ENCODE measurements at regions not wholly inside any gene's neighbourhood (a gene's known extent, or its start where the extent isn't known, plus 50 kb on each side); places are given as distances from the start of the nearest gene placed in this dataset.
"Not testable (repeated sequence)": the region's sequence is repeated elsewhere in the genome, so short reads cannot be mapped to it uniquely, and the experiment has no call there.

DNA sequence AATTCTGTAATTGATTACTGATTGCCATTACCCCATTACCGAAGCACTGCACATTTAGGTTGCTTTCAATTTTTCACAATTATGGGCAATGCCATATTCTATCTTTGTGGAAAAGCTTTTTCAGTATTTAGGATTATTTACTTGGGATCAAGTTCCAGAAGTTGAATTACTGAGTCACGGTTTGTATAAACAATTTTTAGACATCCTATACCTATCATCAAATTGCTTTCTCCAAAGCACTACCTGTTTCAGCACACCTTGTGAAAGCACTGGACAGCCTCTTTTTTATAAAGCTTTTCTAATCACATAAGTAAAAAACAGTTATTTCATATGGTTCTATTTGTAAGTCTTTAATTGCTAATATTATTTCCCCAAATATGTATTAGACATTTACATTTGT lies 221.5 kb upstream of the CAND1 start:
- DNase-seq: no peak

DNA sequence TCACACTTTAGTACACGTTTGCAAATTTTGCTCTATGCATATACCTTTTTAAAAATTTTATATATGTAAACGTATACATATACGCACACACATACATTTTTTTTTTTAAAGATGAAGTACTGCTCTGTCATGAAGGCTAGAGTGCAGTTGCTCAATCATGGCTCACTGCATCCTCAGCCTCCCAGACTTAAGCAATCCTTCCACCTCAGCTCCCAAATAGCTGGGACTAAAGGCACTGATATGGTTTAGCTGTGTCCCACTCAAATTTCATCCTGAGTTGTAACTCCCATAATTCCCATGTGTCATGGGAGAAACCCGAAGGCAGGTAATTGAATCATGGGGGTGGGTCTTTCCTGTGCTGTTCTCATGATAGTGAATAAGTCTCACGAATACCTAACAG lies 220.8 kb upstream of the CAND1 start:
- DNase-seq: no peak

DNA sequence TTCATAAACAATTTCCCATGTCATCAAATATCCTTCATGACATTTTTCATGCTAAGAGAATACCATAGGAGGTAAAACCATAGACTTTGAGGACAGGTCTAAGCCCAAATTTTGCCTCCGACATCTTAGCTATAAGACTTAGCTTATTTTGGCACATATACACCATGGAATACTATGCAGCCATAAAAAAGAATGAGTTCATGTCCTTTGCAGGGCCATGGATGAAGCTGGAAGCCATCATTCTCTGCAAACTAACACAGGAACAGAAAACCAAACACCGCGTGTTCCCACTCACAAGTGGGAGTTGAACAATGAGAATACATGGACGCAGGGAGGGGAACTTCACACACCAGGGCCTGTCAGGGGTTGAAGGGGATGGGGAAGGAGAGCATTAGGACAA lies 220.0 kb upstream of the CAND1 start:
- DNase-seq: not testable (repeated sequence)

DNA sequence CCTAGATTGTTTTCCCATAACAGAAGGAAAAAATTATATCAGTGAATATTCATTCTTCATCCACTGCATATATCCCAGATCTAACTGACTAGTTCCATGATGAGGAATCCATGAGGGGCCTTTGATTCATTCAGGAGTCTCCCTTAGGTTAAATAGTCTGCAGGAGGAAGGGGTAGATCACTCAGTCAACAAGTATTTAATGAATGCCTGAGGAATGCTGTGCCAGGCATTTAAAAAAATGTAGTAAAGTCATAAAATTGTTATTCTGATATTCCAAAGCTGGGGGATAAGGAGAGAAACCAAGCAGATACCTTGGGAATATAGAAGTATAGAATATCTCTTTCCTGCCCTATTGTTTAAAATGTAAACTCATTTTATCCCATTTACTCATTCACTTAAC lies 216.2 kb upstream of the CAND1 start:
- DNase-seq: no peak

DNA sequence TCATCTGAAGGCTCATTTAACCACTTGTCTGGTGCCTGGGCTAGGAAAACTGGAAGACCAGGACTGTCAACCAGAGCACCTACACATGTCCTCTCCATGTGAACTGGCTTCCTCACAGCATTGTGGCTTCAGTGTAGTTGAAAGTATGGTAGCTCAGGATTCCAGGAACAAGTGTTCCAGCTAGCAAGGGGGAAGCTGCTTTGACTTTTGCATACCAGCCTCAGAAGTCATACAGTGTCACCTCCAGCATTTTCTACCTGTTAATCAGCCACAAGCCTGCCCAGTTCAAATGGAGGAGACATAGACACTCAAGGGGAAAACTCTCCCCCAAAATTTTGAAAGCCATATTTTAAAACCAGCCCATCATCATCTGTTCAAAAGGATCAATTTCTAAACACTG lies 212.8 kb upstream of the CAND1 start:
- DNase-seq: no peak

DNA sequence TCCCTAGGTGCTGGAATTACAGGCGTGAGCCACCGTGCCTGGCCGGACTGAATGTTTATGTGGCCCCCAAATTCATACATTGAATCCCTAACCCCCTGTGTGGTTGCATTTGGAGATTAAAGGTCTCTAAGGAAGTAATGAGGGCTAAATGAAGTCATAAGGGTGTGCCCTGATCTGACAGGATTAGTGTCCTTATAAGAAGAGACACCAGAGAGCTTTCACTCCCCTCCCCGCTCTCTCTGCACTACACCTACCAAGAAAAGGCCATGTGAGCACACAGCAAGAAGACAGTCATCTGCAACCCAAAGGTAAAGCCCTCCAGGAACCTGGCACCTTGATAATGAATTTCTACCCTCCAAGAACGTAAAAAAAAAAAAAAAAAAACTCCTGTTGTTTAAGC lies 212.1 kb upstream of the CAND1 start:
- no peak for DNase-seq

DNA sequence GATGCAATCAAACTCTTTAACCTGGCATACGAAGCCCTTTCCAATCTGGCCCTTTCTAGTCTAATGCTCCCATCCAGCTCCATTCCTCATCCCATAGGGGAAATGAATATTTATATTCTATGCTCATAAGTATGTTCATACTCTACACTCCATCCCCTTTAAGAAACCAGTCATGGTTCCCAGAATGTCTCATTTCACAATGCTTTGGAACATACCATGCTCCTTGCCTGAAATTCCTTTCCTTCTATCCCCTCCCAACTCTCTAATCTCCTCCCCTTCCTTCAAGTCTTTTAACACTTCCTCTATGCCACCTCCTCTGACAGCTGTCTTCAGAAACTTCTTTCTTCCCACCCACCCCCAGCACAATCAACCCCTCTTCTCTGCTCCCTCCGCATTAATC lies 207.0 kb upstream of the CAND1 start:
- DNase-seq: no peak

DNA sequence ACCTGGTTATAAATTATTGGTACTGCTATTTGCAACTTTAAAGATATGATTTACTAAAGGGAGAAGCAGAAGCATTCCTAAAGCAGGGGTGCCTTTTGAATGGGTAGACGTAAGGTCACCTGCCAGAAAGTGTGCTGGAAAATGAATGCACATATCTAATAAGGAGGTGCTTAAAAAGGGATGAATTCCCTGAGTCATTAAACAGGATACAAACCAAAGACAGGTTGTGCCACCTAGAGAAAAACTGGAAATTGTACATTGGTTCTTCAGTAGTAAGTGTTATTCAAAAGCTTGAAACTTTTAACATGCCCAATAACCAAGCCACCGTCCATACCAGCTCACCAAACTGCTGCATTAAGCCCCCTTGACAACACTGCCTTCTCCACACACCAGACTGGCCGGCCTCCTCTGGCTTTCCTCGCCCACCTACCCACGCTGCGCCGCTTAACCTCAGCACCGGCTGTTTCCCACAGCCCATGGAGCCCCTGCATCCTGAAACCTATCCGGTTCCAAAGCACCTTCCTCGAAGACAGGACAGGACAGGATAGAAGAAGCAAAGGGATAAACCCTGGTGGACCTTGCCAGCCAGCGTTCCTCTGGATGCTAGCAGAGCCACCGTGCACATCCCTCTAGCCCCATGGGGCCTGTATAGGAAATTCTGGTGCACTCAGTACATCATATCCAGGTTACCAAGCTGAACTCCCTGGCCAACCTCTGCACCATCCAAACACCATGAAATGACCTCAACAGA lies 201.5 kb upstream of the CAND1 start:
- no peak for DNase-seq

DNA sequence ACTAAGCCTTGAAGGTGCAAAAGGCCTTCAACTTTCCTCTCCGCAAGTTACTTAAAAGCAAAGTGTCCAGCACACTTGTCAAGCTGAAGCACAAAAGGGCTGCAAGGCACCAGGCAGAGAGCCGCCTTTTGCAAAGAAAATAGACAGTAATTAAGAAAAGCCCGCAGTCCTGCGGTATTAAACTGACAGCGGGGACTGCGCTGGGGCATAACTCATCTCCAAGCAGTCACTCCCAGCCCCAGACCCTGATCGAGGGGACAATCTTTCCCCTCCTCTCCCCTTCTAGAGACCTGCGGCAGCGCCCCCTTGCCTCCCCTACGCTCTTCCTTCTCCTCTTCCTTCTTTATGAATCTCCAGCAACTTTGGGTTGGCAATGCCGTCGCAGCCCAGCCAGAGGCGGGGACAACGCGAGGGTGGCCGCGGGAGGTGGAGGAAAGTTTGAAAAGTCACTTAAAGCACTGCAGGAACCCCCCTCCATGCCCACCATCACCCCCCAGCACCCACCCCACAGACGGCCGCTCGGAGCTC lies 200.9 kb upstream of the CAND1 start:
- no peak for DNase-seq

DNA sequence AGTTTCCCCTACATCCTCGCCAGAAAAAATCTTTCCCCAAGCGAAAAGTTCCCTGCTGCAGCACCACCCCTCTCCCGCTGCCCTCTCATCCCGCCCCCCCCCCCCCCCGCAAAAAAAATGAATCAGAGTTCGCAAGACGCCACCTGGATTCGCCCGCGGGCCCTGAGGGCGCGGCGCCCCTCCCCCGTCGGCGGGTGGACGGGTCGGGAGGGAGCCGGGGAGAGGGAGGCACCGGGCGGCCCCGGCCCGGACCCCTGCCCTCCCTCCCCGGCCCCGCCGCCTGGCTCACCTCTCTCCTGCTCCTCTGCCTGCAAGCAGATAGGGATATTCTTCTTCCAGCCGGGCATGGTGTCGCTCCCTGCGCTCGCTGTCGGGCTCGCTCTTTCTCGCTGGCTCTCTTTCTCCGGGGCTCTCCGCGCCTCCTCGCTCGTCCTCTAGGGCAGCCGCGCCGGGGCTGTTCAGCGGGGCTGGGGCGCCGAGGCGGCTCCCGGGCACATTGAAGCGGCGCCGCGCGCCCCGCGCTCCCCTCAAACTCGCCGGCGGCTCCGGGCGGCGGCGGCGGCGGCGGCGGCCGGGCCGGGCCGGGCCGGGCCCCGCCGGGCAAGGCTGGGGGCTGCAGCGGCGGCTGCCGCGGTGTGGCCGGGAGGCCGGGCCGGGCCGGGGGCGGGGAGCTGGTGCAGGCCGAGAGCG lies 200.3 kb upstream of the CAND1 start:
- peak; percentile 25 to 26 for DNase-seq

DNA sequence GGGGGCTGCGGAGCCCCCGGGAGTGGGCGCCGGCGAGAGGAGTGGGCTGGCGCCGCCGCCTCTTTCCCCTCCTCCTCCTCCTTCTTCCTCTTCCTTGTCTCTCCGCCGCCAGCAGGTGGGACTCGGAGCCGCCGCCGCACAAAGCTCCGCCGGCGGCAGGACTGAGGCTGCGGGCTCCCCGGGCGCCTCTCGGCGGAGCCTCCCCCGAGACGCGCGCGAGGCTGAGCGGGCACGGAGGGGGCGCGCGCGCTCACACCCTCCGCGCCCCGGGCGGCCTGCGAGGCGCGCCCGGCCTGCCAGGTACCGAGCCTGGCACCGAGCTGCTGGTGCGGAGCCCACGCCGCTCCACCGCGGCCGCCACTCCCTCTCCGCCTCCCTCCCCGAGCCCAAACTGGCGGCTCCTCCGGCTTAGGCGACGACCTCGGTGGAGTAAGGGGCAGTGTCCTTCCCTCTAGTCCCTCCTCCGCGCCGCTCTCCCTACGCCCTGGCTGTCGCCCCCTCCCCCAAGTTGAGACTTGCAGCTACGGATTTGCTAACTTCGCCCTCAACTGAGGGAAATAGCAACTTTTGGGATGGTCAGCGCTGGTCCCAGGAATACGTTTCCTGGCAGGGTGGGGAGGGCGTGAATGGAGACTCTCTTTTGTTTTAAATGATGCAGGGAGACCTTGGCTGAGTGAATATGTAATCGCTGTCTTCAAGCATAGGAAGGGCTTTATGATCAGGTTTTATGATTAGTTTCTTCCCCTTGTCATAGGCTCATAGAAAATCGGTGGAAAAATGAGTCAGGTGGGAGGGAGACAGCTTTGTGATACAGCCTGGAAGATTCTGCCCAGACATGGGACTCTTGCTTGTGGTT lies 199.5 kb upstream of the CAND1 start:
- DNase-seq: peak; percentile 32 to 53

DNA sequence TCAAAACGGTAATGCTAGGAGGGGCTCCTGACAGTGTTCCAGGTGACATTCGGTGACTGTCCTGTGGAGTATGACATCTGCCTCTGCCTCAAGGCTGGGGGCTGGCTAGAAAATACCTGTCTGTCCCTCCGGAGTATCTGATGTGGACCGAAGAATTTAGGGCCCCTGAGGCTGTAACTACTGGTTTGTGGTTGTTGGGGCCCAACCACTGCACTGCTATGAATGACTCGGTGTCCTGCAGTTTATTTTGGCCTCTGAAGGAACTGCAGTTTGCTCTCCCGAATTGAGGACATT lies 198.9 kb upstream of the CAND1 start:
- no peak for DNase-seq

DNA sequence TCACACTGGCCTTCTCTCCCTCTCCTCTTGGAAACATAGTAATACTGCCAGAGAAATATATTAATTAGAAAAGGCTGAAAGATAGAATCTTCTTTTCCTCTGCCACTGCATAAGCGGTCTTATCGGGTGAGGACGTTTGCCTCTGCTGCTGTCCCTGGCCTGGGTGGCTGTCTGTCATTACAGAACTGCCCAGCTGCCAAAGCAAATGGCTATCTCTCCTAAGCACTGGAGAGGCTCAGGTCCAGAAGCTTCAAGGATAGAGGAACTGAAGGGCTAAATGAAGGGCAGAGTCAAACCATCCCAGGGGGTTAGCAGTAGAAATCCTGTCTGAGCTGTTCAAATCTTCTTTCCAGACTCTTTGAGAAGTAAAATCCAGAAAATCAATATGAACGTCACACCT lies 198.6 kb upstream of the CAND1 start:
- no peak for DNase-seq

DNA sequence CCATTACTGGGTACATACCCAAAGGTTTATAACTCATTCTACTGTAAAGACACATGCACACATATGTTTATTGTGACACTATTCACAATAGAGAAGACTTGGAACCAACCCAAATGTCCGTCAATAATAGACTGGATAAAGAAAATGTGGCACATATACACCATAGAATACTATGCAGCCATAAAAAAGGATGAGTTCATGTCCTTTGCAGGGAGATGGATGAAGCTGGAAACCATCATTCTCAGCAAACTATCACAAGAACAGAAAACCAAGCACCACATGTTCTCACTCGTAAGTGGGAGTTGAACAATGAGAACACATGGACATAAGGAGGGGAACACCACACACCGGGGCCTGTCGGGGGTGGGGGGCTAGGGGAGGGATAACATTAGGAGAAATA lies 196.9 kb upstream of the CAND1 start:
- DNase-seq: not testable (repeated sequence)

DNA sequence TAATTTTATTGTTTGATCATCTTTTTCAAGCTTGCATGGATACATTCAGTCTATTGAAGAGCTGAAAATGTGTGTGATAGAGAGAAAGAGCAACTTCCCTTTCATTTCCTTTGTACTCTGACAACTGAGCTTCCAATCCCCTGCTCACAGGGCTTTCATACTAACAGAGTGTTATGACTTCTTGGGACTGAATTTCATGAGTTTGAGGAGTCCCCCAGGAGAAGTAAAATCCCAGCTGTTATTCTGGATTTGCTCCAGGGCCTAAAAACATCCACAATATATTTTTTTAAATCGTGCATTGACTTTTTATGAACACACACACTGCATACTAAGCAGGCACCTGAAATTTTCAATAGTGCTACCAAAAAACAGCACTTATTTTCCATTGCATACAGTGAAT lies 195.8 kb upstream of the CAND1 start:
- no peak for DNase-seq

DNA sequence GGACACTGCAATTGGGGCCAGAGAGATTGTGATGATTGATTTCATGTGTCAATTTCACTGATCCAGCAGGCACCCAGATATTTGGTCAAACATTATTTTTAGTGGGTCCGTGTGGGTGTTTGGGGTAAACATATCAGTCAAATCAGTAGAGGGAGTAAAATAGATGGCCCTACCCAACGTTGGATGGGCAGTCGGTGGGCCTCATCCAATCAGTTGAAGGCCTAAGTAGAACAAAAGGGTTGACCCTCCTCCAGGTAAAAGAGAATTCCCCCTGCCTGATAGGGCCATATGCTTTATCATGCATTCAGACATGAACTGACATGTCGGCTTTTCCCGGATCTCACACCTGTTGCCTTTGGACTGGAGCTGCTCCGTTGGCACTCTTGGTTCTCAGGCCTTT lies 195.1 kb upstream of the CAND1 start:
- no peak for DNase-seq

DNA sequence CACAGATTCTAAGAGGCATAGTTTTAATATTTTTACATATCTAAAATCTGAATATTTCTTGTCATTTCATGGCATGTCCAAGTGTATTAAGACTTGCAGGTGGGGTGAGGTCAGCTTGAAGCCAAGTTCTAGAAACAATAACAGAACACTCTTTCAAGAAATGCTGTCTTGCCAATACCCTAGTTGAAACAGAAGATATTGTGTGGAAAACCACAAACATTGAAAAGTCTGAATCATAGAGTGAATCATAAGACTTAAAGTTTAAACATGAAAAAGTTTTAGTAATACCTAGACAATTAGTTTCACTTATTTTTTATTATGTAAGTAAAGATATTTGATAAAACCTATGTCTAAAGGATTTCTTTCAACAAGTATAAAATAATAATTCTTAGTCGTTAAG lies 191.5 kb upstream of the CAND1 start:
- DNase-seq: no peak

DNA sequence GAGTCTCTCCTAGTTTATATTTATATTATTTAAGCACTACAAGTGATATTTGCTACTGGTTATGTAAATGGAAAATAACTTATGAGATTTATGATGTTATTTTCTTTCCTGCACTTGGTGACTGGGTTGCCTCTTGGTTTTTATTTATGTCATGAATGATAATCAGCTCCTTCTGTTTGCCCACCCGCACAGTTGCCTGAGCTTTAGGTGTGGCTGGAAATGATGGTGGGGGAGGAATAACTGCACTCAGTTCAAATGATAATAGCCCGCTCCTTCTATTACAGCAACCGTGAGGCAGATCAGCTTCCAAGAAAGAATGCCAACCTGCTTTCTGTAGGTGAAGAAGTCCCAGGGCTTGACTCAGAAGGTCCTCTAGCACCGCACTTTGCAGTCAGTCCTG lies 190.2 kb upstream of the CAND1 start:
- no peak for DNase-seq

DNA sequence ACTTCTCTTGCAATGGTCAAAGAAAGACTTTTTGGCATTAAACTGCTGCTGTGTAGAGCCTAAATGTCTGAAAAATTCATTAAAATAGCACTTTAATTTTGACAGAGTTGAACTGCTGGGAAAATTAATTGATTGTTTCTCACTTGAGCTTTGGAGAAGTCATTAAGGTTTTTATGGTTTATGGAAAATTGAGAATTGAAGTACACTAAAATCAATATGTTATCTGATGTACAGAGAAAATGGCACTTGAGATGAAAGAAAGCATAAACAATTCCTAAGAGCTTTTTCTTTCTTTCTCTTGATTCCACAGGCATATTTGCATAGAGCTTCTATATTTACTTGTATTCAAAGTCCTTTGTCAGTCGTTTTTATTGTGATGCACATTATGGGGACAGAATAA lies 188.5 kb upstream of the CAND1 start:
- no peak for DNase-seq

DNA sequence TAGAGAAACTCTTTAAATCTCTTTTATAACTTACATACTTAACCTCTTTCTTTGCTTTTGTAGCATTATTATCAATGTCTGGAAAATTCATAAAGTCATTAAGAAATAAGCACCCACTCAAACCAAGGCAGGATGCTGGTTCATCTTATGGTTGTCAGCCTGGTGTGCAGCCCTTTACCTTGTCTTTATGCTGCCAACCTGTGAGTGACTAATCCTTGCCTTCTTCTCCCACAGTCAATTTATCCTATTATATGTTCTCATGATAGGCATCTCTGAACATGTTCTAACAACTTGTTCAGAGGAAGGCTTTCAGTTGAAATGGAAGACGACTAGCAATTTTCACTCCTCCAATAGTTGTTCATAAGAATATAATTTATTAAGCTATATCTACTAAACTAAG lies 186.9 kb upstream of the CAND1 start:
- DNase-seq: no peak

DNA sequence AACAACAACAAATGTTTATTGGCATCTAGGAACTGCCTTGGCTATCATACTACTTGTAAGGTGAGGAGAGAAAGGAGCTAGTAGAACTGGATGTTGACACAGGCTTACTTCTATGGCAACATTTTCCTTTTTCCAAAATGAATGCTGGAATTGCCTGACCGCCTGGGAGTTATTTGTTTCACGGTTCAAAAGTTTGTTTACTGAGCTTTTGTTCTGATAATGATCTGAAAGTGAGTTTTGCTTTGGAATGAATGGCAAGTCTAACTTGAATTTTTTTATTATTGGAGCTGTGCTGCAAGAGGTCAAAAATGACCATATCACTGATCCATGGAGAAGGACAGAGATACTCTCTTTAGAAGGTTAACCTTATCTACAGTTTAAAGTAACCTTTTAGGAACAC lies 183.5 kb upstream of the CAND1 start:
- DNase-seq: no peak

DNA sequence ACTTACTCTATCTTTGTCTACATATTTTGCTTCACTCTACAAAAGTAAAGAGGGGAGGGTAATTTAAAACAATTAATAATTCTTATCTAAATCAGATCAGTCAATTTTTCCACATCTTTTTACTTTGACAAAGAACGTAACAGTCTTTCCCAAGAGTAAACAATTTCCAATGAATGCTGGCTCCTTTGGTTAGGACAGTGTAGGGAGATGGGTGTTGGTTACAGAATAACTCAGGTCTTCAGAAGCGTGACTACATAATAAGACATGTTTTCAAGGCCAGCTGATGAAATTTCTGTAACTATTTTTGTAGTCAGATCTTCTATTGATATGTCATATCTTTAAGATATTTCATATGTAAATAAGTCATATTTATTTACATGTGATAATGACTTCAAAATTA lies 183.0 kb upstream of the CAND1 start:
- DNase-seq: no peak

DNA sequence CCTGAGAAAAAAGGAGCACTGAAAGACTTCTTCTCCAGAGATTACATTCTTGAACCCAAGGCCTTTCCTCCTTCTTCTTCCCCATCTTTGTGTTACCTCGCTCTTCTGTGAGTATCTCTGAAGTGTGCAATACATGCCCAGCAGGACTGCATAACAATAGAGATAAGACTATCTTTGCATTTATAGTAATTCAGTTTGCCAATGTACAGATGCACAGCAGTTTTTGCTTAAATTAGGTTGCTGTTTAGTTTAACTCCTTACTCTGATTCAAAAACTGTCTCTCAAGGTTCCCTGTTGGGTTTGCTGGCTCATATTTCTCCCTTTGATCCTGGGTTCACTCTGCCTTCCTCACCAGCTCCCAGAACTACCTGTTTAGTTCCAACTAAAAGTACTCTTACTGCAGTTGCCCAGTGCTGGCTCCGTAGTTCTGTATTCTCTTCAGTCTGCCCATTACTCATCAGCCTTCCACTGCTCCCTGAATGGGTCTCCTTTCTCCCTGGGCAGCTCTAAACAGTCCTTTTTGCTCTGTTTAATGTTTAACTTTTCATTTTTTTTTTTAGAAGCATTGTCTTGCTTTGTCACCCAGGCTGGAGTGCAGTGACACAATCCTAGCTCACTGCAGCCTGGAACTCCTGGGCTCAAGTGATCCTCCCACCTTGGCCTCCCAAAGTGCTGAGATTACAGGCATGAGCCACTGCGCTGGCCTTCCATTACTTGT lies 180.6 kb upstream of the CAND1 start:
- no peak for DNase-seq

Measured in CD4-positive, alpha-beta T cell treated with Interleukin-4 for 1 hour (primary cell).